Testis (tissue), 2 donors: ENCODE measurements at regions not wholly inside any gene's neighbourhood (a gene's known extent, or its start where the extent isn't known, plus 50 kb on each side); places are given as distances from the start of the nearest gene placed in this dataset.

Experiments used
- CTCF ChIP-seq, 3 experiments: fragments of 450-650 bp in 2 of 3; fragments of 200-600 bp in 1 of 3; sonication (generic) in 1 of 3; IDR thresholded peaks; one replicate each; pipeline ENCODE4 v1.5.1; 2016 to 2019; ENCODE audit warnings: antibody characterized with exemption in 3 of 3, mild to moderate bottlenecking in 2 of 3, moderate library complexity in 1 of 3
- POLR2A ChIP-seq: fragments of 450-650 bp; IDR thresholded peaks from one replicate; pipeline ENCODE4 v1.6.1; 2017; ENCODE audit warnings: antibody characterized with exemption, mild to moderate bottlenecking, moderate library complexity

- TF ChIP-seq CTCF (IDR thresholded peaks at IDR 0.05), result no peak
- no peak for TF ChIP-seq POLR2A
These were observed 151.3 kb upstream of the CNTNAP4 start for GRCh38 chr16:76125871-76126270.
